RWPE2 (cell line): ENCODE measurements at regions not wholly inside any gene's neighbourhood (a gene's known extent, or its start where the extent isn't known, plus 50 kb on each side); places are given as distances from the start of the nearest gene placed in this dataset.

Experiments
- ATAC-seq: fragments of 200-7000 bp; cut with Tn5 transposase; 3 replicates; pipeline ENCODE4 v1.9.1; 2021; ENCODE audit warnings: low read depth
- DNase-seq: peaks from one replicate; pipeline ENCODE4 v3.0.0-alpha.2; 2020; ENCODE audit warnings: low spot score
- H3K27ac ChIP-seq: fragments of 450-650 bp; 2 replicates; pipeline ENCODE4 v1.5.1; 2017; ENCODE audit warnings: mild to moderate bottlenecking; ENCODE audit not compliant: poor library complexity, severe bottlenecking
- H3K27me3 ChIP-seq: fragments of 250-450 bp; sonication (Bioruptor Pico); 2 replicates; pipeline ENCODE4 v1.5.1; 2021; ENCODE audit warnings: mild to moderate bottlenecking, moderate library complexity; ENCODE audit not compliant: insufficient read depth, poor library complexity, severe bottlenecking
- H3K36me3 ChIP-seq: fragments of 250-450 bp; sonication (Bioruptor Pico); 2 replicates; pipeline ENCODE4 v1.5.1; 2020; ENCODE audit warnings: low read depth, mild to moderate bottlenecking, moderate library complexity
- H3K4me1 ChIP-seq: fragments of 250-450 bp; sonication (Bioruptor Pico); 2 replicates; pipeline ENCODE4 v1.5.1; 2021; ENCODE audit warnings: mild to moderate bottlenecking, moderate library complexity; ENCODE audit not compliant: insufficient read depth, poor library complexity, severe bottlenecking
- H3K4me3 ChIP-seq: fragments of 250-450 bp; sonication (Bioruptor Pico); 2 replicates; pipeline ENCODE4 v1.5.1; 2021; ENCODE audit warnings: mild to moderate bottlenecking, moderate library complexity; ENCODE audit not compliant: severe bottlenecking
- H3K9me3 ChIP-seq: fragments of 250-450 bp; sonication (Bioruptor Pico); 2 replicates; pipeline ENCODE4 v1.5.1; 2021; ENCODE audit warnings: mild to moderate bottlenecking, moderate library complexity; ENCODE audit not compliant: severe bottlenecking
- CTCF ChIP-seq: fragments of 450-650 bp; IDR thresholded peaks from one replicate; pipeline ENCODE4 v1.5.1; 2017; ENCODE audit warnings: mild to moderate bottlenecking, moderate library complexity; ENCODE audit not compliant: poor library complexity, severe bottlenecking

DNA sequence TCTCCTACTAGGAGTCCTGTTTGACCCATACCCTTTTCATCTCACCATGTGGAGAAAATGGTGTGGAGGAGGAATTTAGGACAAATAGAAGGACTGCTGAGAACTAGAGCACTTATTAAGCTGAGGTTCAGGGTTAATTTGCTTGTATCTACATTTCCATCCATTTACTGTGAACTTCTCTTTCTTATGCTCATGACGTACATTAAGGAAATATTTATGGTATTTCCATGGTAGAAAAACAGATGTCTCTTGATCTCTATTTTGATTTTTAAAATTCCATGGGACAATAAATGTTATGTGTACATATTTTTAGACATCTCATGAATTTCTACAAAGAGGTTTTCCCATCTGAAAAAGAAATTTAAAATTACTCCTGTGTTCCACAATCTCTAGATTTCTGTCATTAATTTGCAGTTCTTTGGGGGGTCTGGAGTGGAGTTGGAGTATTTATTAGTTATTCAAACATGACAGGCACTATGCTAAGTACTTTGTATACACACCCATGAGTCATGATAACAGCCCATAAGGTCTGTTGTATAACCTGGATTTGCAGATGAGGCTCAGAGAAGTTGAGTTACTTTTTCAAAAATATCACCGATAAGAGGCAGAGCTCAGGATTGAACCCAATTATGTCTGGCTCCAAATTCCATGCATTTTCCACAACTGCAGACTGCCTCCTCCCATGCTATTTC lies 112.6 kb downstream of the COPS8 start:
- H3K4me3 ChIP-seq = no peak overlapping the region

GRCh38 chr2:237199082-237199481 lies 113.4 kb downstream of the COPS8 start:
- H3K27ac ChIP-seq = no peak overlapping the region
- no peak for ATAC-seq
- no peak overlapping the region for H3K4me3 ChIP-seq
- peaks cover 9% of the 10 kb centered on the region for H3K4me1 ChIP-seq
- no peak for TF ChIP-seq CTCF
- no peaks in the 10 kb centered on the region for H3K27me3 ChIP-seq
- DNase-seq = no peak
- no peaks in the 10 kb centered on the region for H3K36me3 ChIP-seq
- H3K9me3 ChIP-seq = no peaks in the 10 kb centered on the region

More for the DNA sequence above, 112.6 kb downstream of the COPS8 start:
- ATAC-seq (no peak), DNase-seq (no peak)
- no peaks in the 10 kb centered on the region for H3K9me3 ChIP-seq
- H3K27ac ChIP-seq = no peak overlapping the region
- H3K36me3 ChIP-seq = no peaks in the 10 kb centered on the region
- no peaks in the 10 kb centered on the region for H3K27me3 ChIP-seq
- TF ChIP-seq CTCF = no peak
- H3K4me1 ChIP-seq = peaks cover 9% of the 10 kb centered on the region

- no peaks in the 10 kb centered on the region for H3K36me3 ChIP-seq
- H3K9me3 ChIP-seq = no peaks in the 10 kb centered on the region
- H3K27ac ChIP-seq = no peak overlapping the region
- H3K4me3 ChIP-seq = no peak overlapping the region
- TF ChIP-seq CTCF = no peak
- H3K4me1 ChIP-seq = peaks cover 9% of the 10 kb centered on the region
- H3K27me3 ChIP-seq = no peaks in the 10 kb centered on the region
- ATAC-seq (no peak), DNase-seq (no peak)
Measured at GRCh38 chr2:237199577-237199976, 113.9 kb downstream of the COPS8 start.

GRCh38 chr2:237200462-237200861 lies 114.8 kb downstream of the COPS8 start:
- DNase-seq (no peak), ATAC-seq (no peak)
- Histone ChIP-seq H3K4me1 (peaks cover 9% of the 10 kb centered on the region), H3K27me3 (no peaks in the 10 kb centered on the region), H3K4me3 (no peak overlapping the region), H3K9me3 (no peaks in the 10 kb centered on the region), H3K36me3 (no peaks in the 10 kb centered on the region), H3K27ac (no peak overlapping the region)
- no peak for TF ChIP-seq CTCF
